Brain microvascular endothelial cell (primary cell): ENCODE measurements at regions not wholly inside any gene's neighbourhood (a gene's known extent, or its start where the extent isn't known, plus 50 kb on each side); places are given as distances from the start of the nearest gene placed in this dataset.
"Not testable (repeated sequence)": the region's sequence is repeated elsewhere in the genome, so short reads cannot be mapped to it uniquely, and the experiment has no call there.

Experiments used
- DNase-seq: peaks from one replicate; pipeline ENCODE4 v3.0.0-alpha.2; 2020
- H3K27ac ChIP-seq: fragments of 250-450 bp; sonication (Bioruptor Pico); 2 replicates; pipeline ENCODE4 v1.5.1; 2020; ENCODE audit warnings: mild to moderate bottlenecking, moderate library complexity
- H3K27me3 ChIP-seq: fragments of 250-450 bp; sonication (Bioruptor Pico); replicated peaks from 2 replicates; pipeline ENCODE4 v1.5.1; 2020; ENCODE audit warnings: mild to moderate bottlenecking
- H3K36me3 ChIP-seq: fragments of 250-450 bp; sonication (Bioruptor Pico); replicated peaks from 2 replicates; pipeline ENCODE4 v1.5.1; 2020; ENCODE audit warnings: mild to moderate bottlenecking
- H3K4me3 ChIP-seq: 2 replicates; pipeline ENCODE4 v1.5.1; 2011; ENCODE audit warnings: low read depth, mild to moderate bottlenecking, control low read depth, low read length, moderate library complexity
- CTCF ChIP-seq: IDR thresholded peaks from 2 replicates; pipeline ENCODE4 v1.5.1; 2011; ENCODE audit warnings: low read depth, mild to moderate bottlenecking, moderate library complexity, low read length, control low read depth, inconsistent platforms; ENCODE audit errors: missing control alignments
- in situ Hi-C: cut with HindIII; loops from 2 replicates; pipeline ENCODE4 v1.10.0; 2017; ENCODE audit warnings: low sequenced_read_pairs, low pct_ligation_motif_present

- DNase-seq: no peak
- H3K36me3 ChIP-seq: no peaks in the 10 kb centered on the region
- in situ Hi-C loops: no loop called here
- H3K27ac ChIP-seq: no peak overlapping the region
- H3K27me3 ChIP-seq: no peaks in the 10 kb centered on the region
- no peak for TF ChIP-seq CTCF
- H3K4me3 ChIP-seq: no peak overlapping the region
Observed at GRCh38 chr4:137367620-137368019, 164.7 kb downstream of the PCDH18 start.

- H3K36me3 ChIP-seq: no peaks in the 10 kb centered on the region
- in situ Hi-C loops: no loop called here
- no peak for DNase-seq
- no peaks in the 10 kb centered on the region for H3K27me3 ChIP-seq
- no peak for TF ChIP-seq CTCF
- no peak overlapping the region for H3K4me3 ChIP-seq
- H3K27ac ChIP-seq: no peak overlapping the region
Observed at GRCh38 chr4:137363496-137363895, 168.8 kb downstream of the PCDH18 start.

- DNase-seq: no peak
- TF ChIP-seq CTCF: no peak
- Histone ChIP-seq H3K27ac (no peak overlapping the region), H3K27me3 (no peaks in the 10 kb centered on the region), H3K4me3 (no peak overlapping the region), H3K36me3 (no peaks in the 10 kb centered on the region)
- in situ Hi-C loops: no loop called here
Observed at GRCh38 chr4:137361756-137362470, 170.4 kb downstream of the PCDH18 start.

- Histone ChIP-seq H3K27me3 (no peaks in the 10 kb centered on the region), H3K36me3 (no peaks in the 10 kb centered on the region), H3K27ac (no peak overlapping the region), H3K4me3 (no peak overlapping the region)
- TF ChIP-seq CTCF: no peak
- in situ Hi-C loops: no loop called here
- DNase-seq: no peak
Observed at GRCh38 chr4:137360761-137361160, 171.5 kb downstream of the PCDH18 start.

- no peak for DNase-seq
- no peak for TF ChIP-seq CTCF
- no peaks in the 10 kb centered on the region for H3K27me3 ChIP-seq
- no peak overlapping the region for H3K27ac ChIP-seq
- in situ Hi-C loops: no loop called here
- H3K36me3 ChIP-seq: no peaks in the 10 kb centered on the region
- no peak overlapping the region for H3K4me3 ChIP-seq
Observed at GRCh38 chr4:137359691-137360315, 172.5 kb downstream of the PCDH18 start.

- H3K27me3 ChIP-seq, H3K36me3 ChIP-seq, H3K27ac ChIP-seq, in situ Hi-C loops, H3K4me3 ChIP-seq, DNase-seq: not testable (repeated sequence)
Observed at GRCh38 chr4:137354562-137354961, 177.7 kb downstream of the PCDH18 start.
